Lung (tissue), 11 donors: ENCODE measurements at regions not wholly inside any gene's neighbourhood (a gene's known extent, or its start where the extent isn't known, plus 50 kb on each side); places are given as distances from the start of the nearest gene placed in this dataset.

Experiments used
- ATAC-seq: fragments of 200-7000 bp; cut with Tn5 transposase; one replicate; pipeline ENCODE4 v1.9.1; 2020; ENCODE audit warnings: moderate number of reproducible peaks; ENCODE audit not compliant: insufficient read depth, low FRiP score
- DNase-seq, 3 donors: peaks; one replicate each; pipeline ENCODE4 v3.0.0-alpha.2; 2013 to 2017
- H3K27ac ChIP-seq, 2 donors: one replicate each; pipeline ENCODE4 v1.5.1; 2013; ENCODE audit warnings: mild to moderate bottlenecking in 2 of 2, moderate library complexity in 2 of 2, control low read depth in 1 of 2, inconsistent platforms in 1 of 2, low read depth in 1 of 2, low read length in 1 of 2
- H3K27me3 ChIP-seq, 3 donors: one replicate each; pipeline ENCODE4 v1.5.1; 2013; ENCODE audit warnings: low read length in 2 of 3; ENCODE audit not compliant: control insufficient read depth in 3 of 3, insufficient read depth in 3 of 3
- H3K36me3 ChIP-seq, 4 donors: one replicate each; pipeline ENCODE4 v1.5.1; 2013; ENCODE audit warnings: low read length in 4 of 4, mild to moderate bottlenecking in 1 of 4, moderate library complexity in 1 of 4; ENCODE audit not compliant: control insufficient read depth in 4 of 4, insufficient read depth in 4 of 4
- H3K4me1 ChIP-seq, 5 donors: one replicate each; pipeline ENCODE4 v1.5.1; 2013; ENCODE audit warnings: low read length in 5 of 5, mild to moderate bottlenecking in 2 of 5, moderate library complexity in 1 of 5; ENCODE audit not compliant: control insufficient read depth in 5 of 5, insufficient read depth in 5 of 5
- H3K4me3 ChIP-seq: one replicate; pipeline ENCODE4 v1.5.1; 2013; ENCODE audit warnings: mild to moderate bottlenecking, control low read depth, moderate library complexity
- H3K9ac ChIP-seq, 2 donors: one replicate each; pipeline ENCODE4 v1.5.1; 2013; ENCODE audit warnings: low read length in 2 of 2, control low read depth in 1 of 2; ENCODE audit not compliant: insufficient read depth in 1 of 2
- H3K9me3 ChIP-seq, 4 donors: one replicate each; pipeline ENCODE4 v1.5.1; 2013; ENCODE audit warnings: low read length in 3 of 4, mild to moderate bottlenecking in 1 of 4, moderate library complexity in 1 of 4; ENCODE audit not compliant: control insufficient read depth in 4 of 4, insufficient read depth in 3 of 4
- CTCF ChIP-seq: IDR thresholded peaks from 2 replicates; pipeline ENCODE4 v1.5.1; 2012; ENCODE audit warnings: mild to moderate bottlenecking; ENCODE audit errors: control extremely low read depth, extremely low read depth
- WGBS, 2 donors: extraction: QIAGEN DNeasy Blood & Tissue Kit; methylation state at CpG; one replicate each; pipeline ENCODE4 v1.1.7; 2013; 5-methylcytosine and 5-hydroxymethylcytosine counted together
- donor health status: control.
- donor health status: control.
- donor health status: Bipolar disorder and iron deficiency.
- donor health status: healthy.
- donor health status: DM: yes; HTN: yes; CAD: no.

- no peak for DNase-seq
- 69 to 84% methylated on average over 5 of the region's 5 CpGs for whole genome bisulfite sequencing, 2 donors
Observed at GRCh38 chr10:80896076-80896475, 358.4 kb downstream of the SH2D4B start.

GRCh38 chr10:80896959-80897358 lies 359.3 kb downstream of the SH2D4B start:
- Histone ChIP-seq H3K9ac (no peak overlapping the region), H3K27me3 (no peaks in the 10 kb centered on the region), H3K9me3 (no peaks in the 10 kb centered on the region), H3K4me1 (no peaks in the 10 kb centered on the region), H3K4me3 (no peak overlapping the region), H3K27ac (no peak overlapping the region), H3K36me3 (no peaks in the 10 kb centered on the region)
- no peak for DNase-seq
- no peak for TF ChIP-seq CTCF
- ATAC-seq = no peak
- 83% methylated on average over 7 of the region's 7 CpGs for WGBS, 2 donors

More at GRCh38 chr10:80896076-80896475, 358.4 kb downstream of the SH2D4B start:
- no peak overlapping the region for H3K4me3 ChIP-seq
- no peaks in the 10 kb centered on the region for H3K27me3 ChIP-seq
- no peak overlapping the region for H3K9ac ChIP-seq
- TF ChIP-seq CTCF = no peak
- no peak for ATAC-seq
- H3K36me3 ChIP-seq = no peaks in the 10 kb centered on the region
- H3K4me1 ChIP-seq = no peaks in the 10 kb centered on the region
- H3K27ac ChIP-seq = no peak overlapping the region
- no peaks in the 10 kb centered on the region for H3K9me3 ChIP-seq

GRCh38 chr10:80900661-80901060 lies 363.0 kb downstream of the SH2D4B start:
- Histone ChIP-seq H3K9ac (no peak overlapping the region), H3K9me3 (no peaks in the 10 kb centered on the region), H3K4me1 (no peaks in the 10 kb centered on the region), H3K4me3 (no peak overlapping the region), H3K27me3 (no peaks in the 10 kb centered on the region), H3K36me3 (no peaks in the 10 kb centered on the region), H3K27ac (no peak overlapping the region)
- no peak for TF ChIP-seq CTCF
- 71 to 86% methylated on average over 1 of the region's 1 CpG for WGBS, 2 donors
- DNase-seq = no peak
- no peak for ATAC-seq

GRCh38 chr10:80908611-80909010 lies 370.9 kb downstream of the SH2D4B start:
- H3K27me3 ChIP-seq = no peaks in the 10 kb centered on the region
- no peak overlapping the region for H3K27ac ChIP-seq
- 40 to 64% methylated on average over 6 of the region's 6 CpGs for WGBS, 2 donors
- TF ChIP-seq CTCF = no peak
- peaks cover 0 to 1% (median 0%) of the 10 kb centered on the region in 4 donors for H3K9me3 ChIP-seq
- no peak overlapping the region for H3K9ac ChIP-seq
- H3K4me3 ChIP-seq = no peak overlapping the region
- DNase-seq (no peak), ATAC-seq (no peak)
- H3K4me1 ChIP-seq = no peaks in the 10 kb centered on the region
- no peaks in the 10 kb centered on the region for H3K36me3 ChIP-seq
